HG03175 (cell line): ENCODE measurements at regions not wholly inside any gene's neighbourhood (a gene's known extent, or its start where the extent isn't known, plus 50 kb on each side); places are given as distances from the start of the nearest gene placed in this dataset.
A peak's percentile ranks its signal among the peaks of the same experiment; 100 is the strongest.
"Not testable (repeated sequence)": the region's sequence is repeated elsewhere in the genome, so short reads cannot be mapped to it uniquely, and the experiment has no call there.

Experiments used
- ATAC-seq: cut with Tn5 transposase; IDR thresholded peaks from one replicate; pipeline ENCODE4 v1.9.1; 2021; ENCODE audit warnings: mild to moderate bottlenecking, moderate library complexity; ENCODE audit not compliant: unreplicated experiment

DNA sequence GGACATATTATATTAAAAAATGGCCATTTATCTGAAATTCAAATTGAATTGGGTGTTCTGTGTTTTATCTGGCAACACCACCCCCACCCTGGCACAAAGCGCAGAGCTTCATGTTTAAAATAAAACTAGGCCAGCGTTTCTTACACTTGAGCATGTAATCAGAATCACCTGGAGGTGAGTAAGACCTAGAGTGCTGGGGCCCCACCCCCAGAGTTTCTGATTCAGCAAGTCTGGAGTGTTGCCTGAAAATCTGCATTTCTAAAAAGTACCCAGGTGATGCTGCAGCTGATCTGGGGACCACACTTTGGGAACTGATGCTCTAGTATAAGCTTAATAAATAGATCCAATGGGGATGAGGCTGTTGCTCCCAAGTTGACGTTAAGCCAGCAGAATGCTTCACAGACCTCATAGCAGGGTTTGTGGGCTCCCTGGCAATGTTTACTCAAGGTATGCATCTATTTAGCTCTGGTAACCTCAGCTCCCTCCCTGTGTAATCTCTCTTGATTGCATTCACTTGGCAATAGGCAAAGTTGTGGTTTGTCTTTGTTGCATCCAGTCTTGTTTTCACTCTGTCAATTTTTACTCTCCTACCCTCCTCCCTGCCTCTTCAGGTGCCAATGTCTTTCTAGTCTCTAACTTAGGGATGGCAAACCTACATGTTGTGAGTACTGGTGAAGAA, 99.8 kb upstream of the TEX13D start:
- ATAC-seq = peak; percentile 90

GRCh38 chrX:124234348-124234747, 98.1 kb upstream of the TEX13D start:
- no peak for ATAC-seq

GRCh38 chrX:124238268-124238667, 94.2 kb upstream of the TEX13D start:
- no peak for ATAC-seq

DNA sequence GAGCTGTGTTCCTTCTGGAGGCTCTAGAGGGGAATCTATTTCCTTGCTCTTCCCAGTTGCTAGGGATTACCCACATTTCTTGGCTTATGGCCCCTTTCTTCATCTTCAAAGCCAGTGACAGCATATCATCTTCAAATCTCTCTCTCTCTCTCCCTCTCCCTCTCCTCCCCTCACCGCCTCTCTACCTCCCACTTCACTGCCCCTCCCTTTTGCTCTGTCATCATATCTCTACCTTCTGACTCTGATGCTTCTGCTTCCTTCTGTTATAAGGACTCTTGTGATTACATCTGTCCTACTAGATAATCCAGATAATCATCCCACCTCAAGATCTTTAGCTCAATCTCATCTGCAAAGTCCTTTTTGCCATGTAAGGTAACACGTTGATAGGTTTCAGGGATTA, 93.1 kb upstream of the TEX13D start:
- no peak for ATAC-seq

- ATAC-seq = peak; percentile 93
These were observed 92.5 kb upstream of the TEX13D start for GRCh38 chrX:124239911-124240310.

- ATAC-seq = no peak
These were observed 92.0 kb upstream of the TEX13D start for GRCh38 chrX:124240422-124240821.

DNA sequence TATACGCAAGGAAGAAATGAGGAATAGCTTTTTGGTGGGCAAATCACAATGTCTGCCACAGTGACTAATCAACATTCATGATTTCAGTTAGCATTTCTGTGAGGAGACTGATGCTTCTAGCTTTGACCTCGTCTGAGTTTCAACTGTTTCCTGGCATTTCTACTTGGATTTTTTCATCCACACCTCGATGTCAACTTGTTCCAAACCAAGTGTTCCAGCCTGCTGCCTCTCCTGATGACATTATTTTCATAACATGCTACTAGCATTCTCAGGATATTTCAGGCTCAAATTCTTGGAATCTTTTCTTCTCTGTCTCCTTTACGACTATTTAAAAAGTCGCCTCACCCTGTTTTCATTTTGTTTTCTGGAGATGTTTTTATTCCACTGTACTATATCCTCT, 90.3 kb upstream of the TEX13D start:
- no peak for ATAC-seq

DNA sequence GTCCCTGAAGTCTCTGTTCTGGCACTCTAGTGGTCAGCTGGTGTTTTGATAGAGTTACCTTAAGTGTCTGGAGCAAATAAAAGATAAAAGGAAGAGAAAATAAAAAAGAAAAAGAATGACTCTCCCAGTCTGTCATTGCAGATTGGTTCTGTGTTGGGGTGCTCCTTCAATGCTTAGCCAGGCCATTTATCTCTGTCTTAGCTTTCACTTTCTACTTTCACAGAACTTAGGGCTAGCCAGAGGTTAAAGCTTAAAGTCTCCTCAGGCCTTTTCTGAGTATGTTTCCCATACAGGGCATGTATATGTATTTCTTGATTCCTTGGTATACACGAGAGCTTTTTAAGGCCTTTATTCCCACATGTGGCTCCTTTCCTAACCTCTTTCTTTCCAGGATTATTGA, 83.1 kb upstream of the TEX13D start:
- ATAC-seq = no peak

DNA sequence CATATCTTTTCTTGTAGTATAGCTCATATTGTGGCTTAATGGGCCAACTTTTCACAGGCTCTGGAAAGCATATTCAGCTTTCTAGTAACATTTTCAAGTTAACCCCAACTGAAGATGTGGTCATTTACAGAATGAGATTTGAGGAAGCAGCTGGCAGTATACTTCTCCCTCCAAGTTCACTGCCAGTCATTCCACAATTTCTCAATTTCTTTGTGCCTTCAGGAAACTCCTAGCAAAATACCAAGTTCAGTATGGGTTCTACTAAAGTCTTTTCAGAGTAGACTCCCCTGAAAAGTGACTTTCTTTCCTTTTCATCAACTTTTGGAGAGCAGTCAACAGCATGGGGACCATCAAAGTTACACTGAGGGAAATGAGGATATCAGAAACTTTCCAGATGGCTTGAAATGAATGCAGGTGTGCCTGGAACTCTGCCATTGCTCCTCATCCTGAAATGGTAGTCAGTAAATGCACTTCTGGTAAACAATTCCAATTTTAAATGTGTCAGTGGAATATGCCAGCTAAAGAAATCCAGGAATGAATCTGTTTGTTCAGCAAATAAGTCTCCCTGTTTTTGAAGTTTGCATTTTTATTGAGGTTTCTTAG, 81.5 kb upstream of the TEX13D start:
- no peak for ATAC-seq

DNA sequence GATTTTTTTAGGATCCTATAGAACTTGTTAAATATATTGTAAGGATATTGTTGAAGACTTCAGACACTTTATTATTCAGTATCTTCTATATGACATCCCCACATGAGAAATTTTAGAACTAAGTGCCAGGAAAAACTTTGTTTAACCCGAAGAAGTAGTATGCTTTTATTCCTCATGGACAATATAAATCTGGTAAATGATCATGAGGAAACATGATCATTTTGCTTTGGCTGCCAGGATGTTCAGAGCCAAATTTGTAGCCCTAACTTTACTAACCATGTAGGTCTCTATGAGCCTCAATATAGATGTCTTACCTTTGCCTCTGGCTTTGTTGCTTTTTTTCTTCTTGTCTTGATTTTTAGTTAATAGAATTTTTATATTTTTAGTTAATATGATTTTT, 77.8 kb upstream of the TEX13D start:
- no peak for ATAC-seq

GRCh38 chrX:124256216-124256615, 76.2 kb upstream of the TEX13D start:
- no peak for ATAC-seq

- ATAC-seq = no peak
These were observed 75.7 kb upstream of the TEX13D start for GRCh38 chrX:124256629-124257380.

GRCh38 chrX:124257924-124258702, 74.3 kb upstream of the TEX13D start:
- no peak for ATAC-seq

DNA sequence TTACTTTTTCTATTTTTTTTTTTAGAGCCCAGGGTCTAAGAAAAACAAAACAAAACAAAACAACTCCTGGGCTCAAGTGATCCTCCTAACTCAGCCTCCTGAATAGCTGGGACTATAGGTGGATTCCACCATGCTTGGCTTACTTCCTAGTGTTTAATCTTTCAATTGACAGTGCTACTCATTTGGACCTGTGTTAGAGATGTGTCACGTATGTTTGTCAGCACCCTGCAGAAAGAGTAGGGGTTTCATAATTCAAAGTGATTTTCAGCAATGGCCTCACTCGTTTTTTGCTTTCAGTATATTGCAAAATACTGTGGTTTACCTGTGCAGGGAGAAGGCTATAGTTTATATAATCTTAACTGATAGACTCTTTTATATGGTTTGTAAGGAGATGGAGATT, 71.6 kb upstream of the TEX13D start:
- ATAC-seq = no peak

DNA sequence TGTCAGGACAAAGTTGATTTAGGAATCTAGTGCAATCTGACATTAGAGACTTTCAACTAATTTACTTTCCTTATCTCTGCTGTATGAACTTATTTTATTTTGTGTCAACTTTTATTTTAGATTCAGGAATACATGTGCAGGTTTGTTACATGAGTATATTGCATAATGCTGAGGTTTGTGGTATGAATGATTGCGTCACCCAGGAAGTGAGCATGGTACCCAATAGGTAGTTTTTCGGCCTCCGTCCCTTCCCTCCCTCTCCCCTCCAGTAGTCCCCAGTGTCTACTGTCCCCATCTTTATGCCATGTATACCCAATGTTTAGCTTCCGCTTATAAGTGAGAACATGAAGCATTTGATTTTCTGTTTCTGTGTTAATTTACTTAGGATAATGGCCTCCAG, 68.7 kb upstream of the TEX13D start:
- no peak for ATAC-seq

- no peak for ATAC-seq
These were observed 64.4 kb upstream of the TEX13D start for GRCh38 chrX:124268099-124268498.

DNA sequence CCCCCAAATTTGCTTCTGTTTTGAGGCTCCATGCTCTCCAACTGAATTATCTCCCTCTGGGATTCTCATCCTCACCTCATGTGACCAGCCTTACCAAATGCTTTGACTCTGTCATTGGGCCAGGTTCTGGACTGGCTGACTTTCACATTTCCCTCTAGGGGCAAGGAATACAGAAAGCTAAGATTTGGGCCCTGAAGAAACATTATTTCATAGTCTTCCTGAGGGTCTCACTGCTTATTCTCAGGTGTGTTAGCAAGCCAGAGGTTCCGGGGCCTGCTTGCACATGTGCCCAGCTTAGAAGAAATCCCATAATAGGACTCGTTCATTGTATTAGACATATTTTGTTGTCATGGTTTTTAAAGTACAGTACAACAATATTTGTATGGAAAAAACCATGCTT, 62.6 kb upstream of the TEX13D start:
- no peak for ATAC-seq

GRCh38 chrX:124271599-124271998, 60.9 kb upstream of the TEX13D start:
- ATAC-seq = not testable (repeated sequence)

- ATAC-seq = no peak
These were observed 60.0 kb upstream of the TEX13D start for GRCh38 chrX:124272370-124272982.

DNA sequence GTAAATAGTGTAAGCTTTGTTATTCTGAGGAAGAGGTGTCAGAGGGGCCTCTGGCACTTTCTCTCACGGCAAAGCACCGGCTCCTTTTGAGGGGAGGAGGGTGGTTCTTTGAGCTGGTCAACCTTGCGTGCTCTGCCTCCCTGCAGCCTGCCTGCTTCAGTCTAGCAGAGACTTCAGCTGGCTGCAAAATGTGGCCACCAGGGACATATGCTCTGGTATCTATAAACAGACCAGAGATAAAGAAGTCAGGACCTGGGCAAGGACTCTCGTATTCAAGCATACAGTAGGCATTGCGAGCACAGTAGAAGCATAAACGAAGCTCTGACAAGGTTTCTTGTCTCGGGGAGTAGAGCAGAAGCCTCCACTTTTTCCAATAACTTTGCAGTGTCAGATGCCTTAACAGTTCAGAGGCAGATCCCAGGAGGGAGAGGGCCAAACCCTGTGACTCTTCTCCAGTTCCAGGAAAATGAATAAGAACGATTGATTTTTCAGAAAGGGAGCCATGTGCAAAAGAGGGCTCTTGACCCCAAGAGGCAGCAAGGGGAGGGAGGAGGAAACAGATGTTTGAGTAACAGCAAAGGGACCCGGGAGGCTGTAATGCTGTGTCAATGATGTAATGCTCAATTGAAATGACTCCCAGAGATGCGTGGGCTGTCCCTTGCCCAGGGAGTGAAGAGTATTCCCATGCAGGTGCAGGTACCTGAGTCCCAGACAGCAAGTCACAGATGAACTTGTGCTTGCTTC, 57.9 kb upstream of the TEX13D start:
- ATAC-seq = no peak
